ENCODE measurements at regions not wholly inside any gene's neighbourhood (a gene's known extent, or its start where the extent isn't known, plus 50 kb on each side); places are given as distances from the start of the nearest gene placed in this dataset.

DNA sequence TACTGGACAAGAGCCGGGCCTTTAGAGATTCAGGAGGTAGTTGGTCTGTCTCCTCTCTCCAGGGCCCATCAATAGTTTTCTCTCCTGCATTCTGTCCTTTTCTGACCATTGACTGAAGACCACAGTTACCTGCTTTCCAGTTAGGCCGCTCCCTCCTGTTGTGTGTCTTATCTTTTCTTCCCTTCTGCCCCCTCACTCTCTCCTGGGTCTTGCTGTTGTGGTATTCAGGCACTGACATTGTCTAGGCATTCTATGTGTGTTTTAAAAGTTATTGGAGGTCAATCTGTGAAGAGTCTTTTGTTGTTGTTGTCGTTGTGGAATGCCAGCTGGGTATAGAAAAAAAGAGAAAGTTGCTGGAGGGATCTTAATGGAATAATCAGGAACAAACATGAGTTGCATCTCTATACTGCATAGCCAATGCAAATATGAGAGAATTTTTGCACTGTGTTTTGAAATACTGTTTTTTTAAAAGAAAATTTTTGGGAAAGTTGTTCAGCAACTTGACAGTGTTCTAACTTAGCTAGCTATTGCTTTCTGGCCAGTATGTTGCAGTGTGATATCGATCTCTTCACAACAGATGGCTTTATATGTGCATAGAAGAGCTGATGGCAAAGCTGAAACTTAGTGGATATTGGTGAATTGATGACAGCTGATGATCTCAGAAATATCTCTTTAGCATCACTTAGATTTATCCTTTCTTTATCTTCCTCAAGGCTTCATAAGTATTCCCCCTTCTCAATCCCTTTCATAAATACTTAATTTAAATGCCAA is 240.7 kb downstream of the C4orf33 start:
- DNase-seq (ENCODE audit: low read depth), result no peak
- in situ Hi-C loops (cut with HindIII; ENCODE audit: low pct_unique_long_range_greater_than_20kb, low sequenced_read_pairs), result no loop called here

DNA sequence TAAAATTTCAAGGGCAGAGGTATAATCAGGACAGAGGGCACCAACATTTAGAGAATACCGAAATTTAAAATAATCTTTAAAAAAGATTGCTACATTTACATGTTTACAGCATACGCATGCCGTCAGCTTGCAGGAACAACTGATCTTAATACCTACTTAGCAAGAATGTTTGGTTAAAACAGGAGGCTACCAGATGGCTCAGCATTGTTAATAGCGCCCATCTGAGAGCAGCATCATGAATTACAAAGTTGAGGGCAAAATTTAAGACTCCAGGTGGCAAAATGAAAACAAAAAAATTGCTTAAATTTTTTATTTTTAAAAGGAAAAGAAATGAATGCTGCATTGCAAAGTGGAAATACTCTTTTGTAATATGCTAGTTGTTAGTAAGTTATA is 241.3 kb downstream of the C4orf33 start:
- DNase-seq (ENCODE audit: low read depth), result no peak
- in situ Hi-C loops (cut with HindIII; ENCODE audit: low pct_unique_long_range_greater_than_20kb, low sequenced_read_pairs), result no loop called here

DNA sequence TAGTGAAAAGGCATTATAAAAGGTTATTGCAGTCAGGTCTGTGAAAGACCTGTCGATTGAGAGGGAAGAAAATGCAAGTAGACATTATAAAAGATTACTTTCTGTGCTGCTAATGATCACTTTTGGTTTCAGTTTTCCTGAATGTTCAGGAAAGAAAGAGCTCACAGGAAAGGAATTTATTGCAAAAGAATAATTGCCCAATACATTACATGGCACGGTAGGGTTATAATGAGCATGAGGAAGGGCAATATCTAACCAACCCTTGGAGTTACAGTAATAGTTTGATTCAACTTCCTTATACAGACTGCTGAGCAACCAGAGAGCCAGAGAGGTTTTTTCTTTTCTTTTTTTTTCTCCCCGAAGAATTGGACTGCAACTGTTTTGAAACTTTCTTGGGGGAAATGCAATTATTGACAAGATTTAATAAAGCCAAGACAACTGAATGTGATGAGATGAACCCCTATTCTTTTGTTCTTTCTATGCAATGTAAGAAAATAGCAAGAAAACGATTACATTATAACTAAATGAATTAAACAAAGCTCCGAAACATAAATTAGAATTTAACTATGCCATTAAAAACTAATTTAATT is 247.0 kb downstream of the C4orf33 start:
- DNase-seq (ENCODE audit: low read depth), result no peak
- in situ Hi-C loops (cut with HindIII; ENCODE audit: low pct_unique_long_range_greater_than_20kb, low sequenced_read_pairs), result no loop called here

DNA sequence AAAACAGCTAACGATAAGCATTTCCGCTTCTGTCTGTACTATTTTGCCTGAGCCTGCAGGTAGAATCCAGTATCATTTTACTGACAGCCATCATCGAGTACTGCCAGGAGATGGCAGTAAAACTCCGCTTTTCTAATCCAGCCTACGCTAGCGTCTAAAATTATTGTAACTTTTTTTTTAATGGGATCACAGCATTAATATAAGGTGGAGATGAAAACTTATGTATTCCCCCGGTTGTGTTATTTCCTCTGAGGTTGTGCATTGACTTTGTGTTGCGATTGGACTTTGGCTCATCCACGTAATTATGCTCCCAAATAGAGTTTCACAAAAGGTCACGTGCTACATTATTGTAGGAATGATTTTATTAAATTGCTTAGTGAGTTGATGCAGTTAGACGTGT is 248.1 kb downstream of the C4orf33 start:
- in situ Hi-C loops (cut with HindIII; ENCODE audit: low pct_unique_long_range_greater_than_20kb, low sequenced_read_pairs), result no loop called here
- DNase-seq (ENCODE audit: low read depth), result no peak

DNA sequence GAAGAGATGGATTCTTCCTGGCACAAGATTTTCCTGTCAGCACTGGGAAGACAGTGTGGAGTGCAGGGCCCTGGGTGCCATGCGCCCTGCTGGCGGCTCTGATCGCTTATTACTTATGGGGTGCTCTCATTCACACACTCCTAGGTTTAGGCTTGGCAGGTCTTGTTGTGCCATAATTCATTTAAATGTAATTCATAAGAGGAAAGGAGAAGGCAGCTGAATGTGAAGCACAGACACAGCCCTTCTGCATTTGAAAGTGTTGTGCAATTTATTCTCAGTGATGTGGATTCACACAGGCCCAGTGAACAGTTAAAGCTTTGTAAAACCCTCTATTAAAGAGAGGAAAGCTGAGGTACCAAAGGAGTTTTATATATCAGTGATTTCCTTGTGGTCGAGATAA is 249.7 kb downstream of the C4orf33 start:
- DNase-seq (ENCODE audit: low read depth), result no peak
- in situ Hi-C loops (cut with HindIII; ENCODE audit: low pct_unique_long_range_greater_than_20kb, low sequenced_read_pairs), result no loop called here

DNA sequence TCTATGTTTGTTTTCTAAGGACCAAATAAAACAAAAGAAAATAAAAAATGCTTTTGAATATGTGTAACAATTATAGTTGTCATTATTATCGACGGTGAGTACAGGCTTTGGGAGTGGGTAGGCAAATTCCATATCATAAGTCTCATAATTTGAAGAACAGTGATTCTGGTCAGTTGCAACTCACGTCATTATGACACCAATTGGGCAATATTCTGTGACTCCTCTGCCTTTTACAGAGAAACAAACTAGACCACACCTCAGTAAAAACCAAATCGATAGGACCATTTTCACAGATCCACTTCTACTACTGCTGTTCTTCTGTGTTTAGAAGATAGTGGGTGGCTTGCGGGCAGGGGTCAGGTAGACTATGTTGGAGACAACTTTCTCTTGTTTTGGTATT is 250.1 kb downstream of the C4orf33 start:
- no peak for DNase-seq (ENCODE audit: low read depth)
- in situ Hi-C loops (cut with HindIII; ENCODE audit: low pct_unique_long_range_greater_than_20kb, low sequenced_read_pairs), result no loop called here

DNA sequence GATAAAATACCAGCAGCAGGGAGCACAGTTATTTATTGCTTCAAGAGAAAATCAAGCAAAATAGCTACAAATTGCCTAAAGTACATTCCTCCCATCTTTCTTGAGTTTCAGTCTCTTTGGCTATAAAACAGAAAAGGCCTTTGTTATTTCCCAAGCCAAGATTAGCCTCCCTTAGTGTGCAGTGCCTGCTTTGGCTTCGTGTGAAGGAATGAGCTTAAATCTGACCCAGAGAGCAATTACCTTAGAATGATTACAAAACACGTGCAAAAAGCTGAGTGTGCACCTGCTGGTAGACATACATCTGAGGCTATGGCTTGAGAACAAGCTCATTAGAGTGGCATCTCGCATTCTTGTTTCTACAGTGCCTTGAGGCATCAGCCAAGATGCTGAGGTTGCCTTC is 250.8 kb downstream of the C4orf33 start:
- in situ Hi-C loops (cut with HindIII; ENCODE audit: low pct_unique_long_range_greater_than_20kb, low sequenced_read_pairs), result no loop called here
- DNase-seq (ENCODE audit: low read depth), result no peak

DNA sequence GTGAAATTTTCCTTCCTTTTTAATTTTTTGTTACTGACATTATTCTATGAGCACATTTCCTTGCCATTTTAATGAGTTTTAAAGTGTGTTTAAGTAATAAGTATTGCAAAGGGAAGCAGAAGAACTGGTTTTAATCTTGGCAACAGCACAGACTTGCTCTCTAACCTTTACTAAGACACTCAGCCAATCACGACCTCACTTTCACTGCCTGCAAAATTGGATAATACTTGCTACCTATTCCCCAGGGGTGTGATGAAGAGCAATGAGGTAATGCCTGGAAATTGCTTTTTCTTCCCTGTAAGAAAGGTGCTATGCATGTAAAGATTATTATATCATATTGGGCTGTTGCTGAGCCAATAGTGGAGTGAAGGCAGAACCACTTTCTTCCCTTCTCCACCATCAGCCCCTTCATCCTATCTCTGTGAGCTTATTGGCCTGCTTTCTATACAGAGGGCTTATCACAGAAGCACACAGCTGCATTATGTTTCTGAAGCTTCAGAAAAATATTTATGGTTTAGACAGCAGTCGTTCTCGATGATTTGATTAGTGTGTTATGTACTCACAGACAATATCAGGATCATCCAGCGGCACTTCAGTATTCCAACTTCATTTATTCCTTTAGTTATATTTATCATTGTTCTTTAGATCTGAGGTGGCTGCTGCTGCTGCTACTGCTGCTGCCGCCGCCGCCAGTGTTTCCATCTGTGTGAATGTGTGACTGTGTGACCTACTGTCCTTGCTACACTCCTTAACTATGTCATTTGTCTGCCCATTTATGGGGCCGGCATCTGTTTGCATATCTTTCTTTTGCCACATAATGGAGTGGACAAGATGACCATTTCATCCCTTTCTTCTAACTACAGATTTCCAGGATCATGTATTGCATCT is 255.1 kb downstream of the C4orf33 start:
- in situ Hi-C loops (cut with HindIII; ENCODE audit: low pct_unique_long_range_greater_than_20kb, low sequenced_read_pairs), result no loop called here
- DNase-seq (ENCODE audit: low read depth), result no peak

DNA sequence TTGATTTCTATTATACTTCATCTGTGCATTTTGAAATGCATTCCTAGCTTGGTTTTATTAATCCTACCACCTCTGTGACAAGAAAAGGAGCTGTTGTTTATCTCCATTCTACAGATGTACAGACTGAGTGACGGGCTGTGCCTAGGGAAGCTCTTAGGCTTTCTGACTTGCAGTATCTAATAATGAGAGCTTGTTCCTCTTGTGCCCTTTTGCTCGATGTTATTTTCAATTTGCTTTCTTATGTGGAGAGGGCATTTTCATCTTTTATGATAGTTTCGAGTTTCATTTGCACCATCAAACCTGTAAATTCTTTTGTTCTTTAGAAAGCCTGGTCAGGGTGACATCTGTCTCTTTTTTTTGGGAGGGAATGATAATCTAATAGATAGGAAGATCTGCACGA is 256.5 kb downstream of the C4orf33 start:
- in situ Hi-C loops (cut with HindIII; ENCODE audit: low pct_unique_long_range_greater_than_20kb, low sequenced_read_pairs), result no loop called here

DNA sequence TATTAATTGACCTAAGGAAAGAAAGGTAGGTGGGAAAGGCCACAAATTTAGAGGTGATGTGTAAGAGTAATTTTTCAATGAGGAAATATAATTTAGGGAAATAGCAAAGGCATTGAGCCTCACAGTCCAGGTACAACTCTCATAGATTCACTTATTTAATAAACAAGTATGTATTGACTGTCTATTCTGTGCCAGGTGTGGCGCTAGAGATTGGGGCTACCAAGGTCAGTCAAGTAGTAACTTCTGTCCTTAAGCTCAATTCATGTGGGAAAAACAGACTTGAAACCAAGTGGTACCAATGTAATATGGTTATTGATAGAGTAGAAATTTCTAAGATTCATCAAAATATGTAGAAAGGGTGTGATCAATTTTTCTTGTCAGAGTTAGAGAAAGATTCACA is 257.5 kb downstream of the C4orf33 start:
- no peak for DNase-seq (ENCODE audit: low read depth)
- in situ Hi-C loops (cut with HindIII; ENCODE audit: low pct_unique_long_range_greater_than_20kb, low sequenced_read_pairs), result no loop called here

More for the DNA sequence above, 256.5 kb downstream of the C4orf33 start:
- no peak for DNase-seq (ENCODE audit: low read depth)

DNA sequence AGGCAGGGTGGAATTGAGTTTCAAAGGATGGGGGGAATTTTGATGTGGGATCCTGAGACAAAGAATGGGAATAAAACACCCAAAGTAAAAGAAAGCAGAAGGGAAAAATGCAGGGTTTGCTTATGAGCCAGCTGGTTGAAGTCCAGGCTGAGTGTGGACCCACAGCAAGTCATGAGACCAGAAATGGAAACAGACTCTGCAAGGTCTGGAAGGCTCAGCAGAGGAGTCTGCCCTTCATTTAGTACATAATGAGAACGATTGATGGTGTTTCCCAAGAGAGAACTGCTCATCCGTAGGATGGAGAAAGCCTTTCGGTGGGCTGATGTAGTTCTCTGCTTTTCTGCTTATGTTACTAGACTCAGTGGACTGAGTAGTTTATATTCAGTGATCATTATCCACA is 259.1 kb downstream of the C4orf33 start:
- no peak for DNase-seq (ENCODE audit: low read depth)
- in situ Hi-C loops (cut with HindIII; ENCODE audit: low pct_unique_long_range_greater_than_20kb, low sequenced_read_pairs), result no loop called here

DNA sequence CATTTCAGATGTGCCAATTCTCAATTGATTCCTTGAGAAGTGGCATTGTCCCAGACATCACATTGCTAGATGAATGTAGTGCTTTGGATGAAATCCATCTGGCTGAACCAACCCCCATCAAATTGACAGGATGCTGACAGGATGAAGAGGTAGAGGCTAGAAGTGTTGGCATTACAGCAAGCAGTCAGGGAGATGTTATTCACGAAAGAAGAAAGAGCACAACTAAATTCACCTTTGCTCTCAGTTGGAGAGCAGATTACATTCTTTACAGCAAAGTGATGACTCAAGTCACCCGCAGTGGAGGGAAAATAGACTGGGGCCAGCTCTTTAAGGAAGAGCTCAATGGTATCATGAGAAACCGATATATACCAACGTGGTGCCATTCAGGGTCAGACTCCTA is 259.6 kb downstream of the C4orf33 start:
- in situ Hi-C loops (cut with HindIII; ENCODE audit: low pct_unique_long_range_greater_than_20kb, low sequenced_read_pairs), result no loop called here
- no peak for DNase-seq (ENCODE audit: low read depth)

DNA sequence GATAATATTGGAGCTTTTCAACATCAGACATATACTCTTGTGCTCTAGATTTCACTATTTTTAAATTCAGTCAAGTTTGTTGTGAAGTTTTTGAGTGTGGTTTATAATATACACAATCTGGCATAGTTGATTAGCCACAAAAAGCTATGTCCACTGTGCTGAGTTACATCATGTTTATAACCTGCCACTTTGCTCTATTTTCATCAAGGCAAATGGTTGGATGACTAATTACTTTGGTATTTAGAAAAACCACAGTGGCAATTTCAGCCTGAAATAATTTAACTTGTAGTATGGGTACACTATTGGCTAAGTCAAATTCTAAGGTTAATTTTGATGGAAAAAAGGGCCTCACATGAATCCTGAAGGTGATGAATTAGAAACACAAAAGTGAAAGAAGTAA is 262.6 kb downstream of the C4orf33 start:
- peak; percentile 53 for DNase-seq (ENCODE audit: low read depth)

DNA sequence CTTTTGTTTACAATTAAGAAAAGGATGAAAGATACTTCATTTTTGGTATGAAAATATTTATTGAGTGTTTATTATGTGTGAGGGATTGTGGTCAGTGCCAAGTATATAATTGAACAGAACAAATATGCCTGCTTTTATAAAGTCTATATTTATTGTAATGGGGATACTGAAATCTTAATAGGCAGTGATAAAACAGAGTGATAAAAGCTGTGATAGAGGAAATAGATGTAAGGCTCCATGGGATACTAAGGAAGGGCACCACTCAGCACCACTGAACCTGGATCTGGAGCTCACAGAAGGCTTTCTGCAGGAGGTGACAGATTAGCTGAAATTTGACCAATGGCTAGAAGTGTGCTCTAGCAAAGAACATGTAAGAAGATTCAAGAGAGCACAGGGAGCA is 263.5 kb downstream of the C4orf33 start:
- in situ Hi-C loops (cut with HindIII; ENCODE audit: low pct_unique_long_range_greater_than_20kb, low sequenced_read_pairs), result no loop called here
- DNase-seq (ENCODE audit: low read depth), result no peak

More for the DNA sequence above, 262.6 kb downstream of the C4orf33 start:
- in situ Hi-C loops (cut with HindIII; ENCODE audit: low pct_unique_long_range_greater_than_20kb, low sequenced_read_pairs), result no loop called here

DNA sequence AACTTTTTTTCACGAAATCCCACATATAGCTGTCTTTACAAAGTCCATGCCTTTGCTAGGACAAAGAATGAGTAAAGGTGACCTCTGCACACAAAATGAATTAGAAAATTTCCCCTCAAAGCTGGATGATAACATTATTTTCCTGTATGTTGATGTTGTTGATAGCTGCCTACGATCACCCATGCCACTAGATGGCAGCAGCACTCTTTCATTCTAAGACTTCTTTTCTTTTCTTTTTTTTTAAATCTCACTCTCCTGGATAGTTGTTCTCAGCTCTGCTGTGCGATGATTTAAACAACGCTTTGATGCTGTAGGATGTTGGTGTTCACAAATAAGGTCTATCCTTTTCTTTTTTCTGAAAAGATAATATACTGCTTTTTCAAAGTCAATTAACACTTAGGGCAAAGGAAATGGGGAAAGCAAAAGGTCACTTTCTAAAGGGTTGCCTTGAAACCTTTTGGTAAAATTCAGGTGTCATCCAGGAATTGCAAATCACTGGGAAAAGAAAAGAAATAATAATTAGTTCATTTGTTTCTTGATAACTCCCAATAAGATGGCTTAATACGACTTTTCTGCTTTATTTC is 266.8 kb downstream of the C4orf33 start:
- peak; percentile 42 for DNase-seq (ENCODE audit: low read depth)
- in situ Hi-C loops (cut with HindIII; ENCODE audit: low pct_unique_long_range_greater_than_20kb, low sequenced_read_pairs), result no loop called here

DNA sequence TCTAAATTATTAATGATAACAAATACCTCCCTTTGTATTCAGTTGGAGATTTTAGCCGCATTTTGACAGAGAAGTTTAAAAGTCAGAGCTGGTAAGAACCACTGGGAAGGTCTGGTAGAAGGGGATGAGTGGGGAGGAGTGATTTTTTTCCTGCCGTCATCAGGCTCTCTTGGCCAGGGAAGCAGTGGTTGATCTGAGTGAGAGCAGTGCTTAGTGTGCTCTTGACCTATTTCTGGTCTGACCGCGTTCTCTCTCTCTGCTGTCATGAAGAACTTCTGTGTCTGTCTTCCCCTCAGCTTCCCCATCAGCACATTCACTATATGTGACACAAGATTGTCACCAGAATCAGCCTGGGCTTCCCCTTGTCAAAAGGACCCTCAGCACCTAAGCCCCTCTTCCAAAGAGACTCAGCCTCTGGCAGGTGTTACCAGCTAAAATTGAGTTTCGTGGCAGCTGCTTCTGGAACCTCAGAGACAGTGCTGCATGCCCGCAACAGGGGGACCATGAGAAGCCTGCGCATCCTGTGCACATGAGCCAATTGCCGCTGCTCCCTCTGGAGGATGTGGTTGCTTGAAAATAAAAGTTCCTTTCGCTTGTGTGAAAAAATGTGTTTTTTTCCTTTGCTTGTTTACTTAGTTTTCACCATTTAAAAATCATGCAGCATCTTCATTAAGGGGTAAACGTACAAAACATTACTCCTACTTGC is 268.9 kb downstream of the C4orf33 start:
- no peak for DNase-seq (ENCODE audit: low read depth)
- in situ Hi-C loops (cut with HindIII; ENCODE audit: low pct_unique_long_range_greater_than_20kb, low sequenced_read_pairs), result no loop called here

DNA sequence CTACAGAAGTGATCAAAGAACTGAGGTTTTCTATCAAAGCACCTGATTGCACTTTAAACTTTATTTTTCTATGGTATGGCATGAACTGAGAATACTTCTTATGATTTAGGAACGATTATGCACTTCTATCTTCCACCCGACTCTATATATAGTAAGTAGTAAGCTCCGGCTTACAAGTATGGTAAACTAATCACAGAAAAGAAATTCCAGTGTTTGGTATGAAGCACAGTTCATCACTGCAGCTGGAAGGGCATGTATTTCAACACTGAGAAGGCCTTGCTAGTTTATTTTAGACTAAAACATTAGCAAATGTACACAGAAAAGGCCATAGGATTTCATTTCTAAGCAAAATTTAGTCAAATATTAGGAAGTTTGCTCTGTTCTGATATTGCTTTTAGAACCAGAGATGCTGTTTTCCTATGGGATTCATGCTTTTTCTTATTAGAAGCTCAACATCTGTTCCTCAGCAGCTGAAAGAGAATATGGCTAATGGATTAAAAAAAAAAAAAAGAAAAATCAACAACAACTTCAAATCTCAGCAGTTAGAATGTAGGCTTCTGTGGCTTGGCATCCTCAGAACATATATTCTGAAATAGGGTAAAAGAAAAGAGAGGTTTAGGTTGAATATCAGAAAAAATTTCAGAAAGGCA is 273.5 kb downstream of the C4orf33 start:
- in situ Hi-C loops (cut with HindIII; ENCODE audit: low pct_unique_long_range_greater_than_20kb, low sequenced_read_pairs), result no loop called here
- no peak for DNase-seq (ENCODE audit: low read depth)

DNA sequence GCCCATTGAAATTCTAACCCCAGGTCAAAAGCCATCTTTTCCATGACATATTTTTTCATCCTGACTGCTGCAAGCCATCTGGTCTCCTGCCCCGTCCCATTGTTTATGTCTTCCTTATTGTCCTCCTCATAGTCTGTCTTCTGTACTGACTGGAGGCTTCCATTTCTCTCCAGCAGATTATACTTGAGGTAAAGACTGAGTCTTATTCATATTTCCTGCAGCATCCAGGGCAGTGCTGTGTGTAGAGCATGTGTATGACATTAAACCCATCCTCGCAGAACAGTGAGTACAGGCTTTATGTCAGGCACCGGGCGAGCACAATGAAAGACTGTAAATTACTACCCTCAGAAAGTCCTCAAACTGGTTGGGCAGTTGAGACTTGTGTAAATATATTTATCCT is 275.1 kb downstream of the C4orf33 start:
- DNase-seq (ENCODE audit: low read depth), result no peak
- in situ Hi-C loops (cut with HindIII; ENCODE audit: low pct_unique_long_range_greater_than_20kb, low sequenced_read_pairs), result no loop called here
